OCI-LY3 (cell line): ENCODE measurements at regions not wholly inside any gene's neighbourhood (a gene's known extent, or its start where the extent isn't known, plus 50 kb on each side); places are given as distances from the start of the nearest gene placed in this dataset.

ENCODE experiments used
- CTCF ChIP-seq: fragments of 200-600, 300-600 bp; sonication (generic); IDR thresholded peaks from 2 replicates; pipeline ENCODE4 v1.5.1; 2014; ENCODE audit warnings: antibody characterized with exemption, low read length, low read depth
- EZH2phosphoT487 ChIP-seq: fragments of 200-600 bp; shearing (Covaris generic); IDR thresholded peaks from 2 replicates; pipeline ENCODE4 v1.6.1; 2018; ENCODE audit warnings: antibody characterized with exemption, mixed run types, low read depth

GRCh38 chr13:73850104-73850873, 283.9 kb downstream of the KLF12 start:
- TF ChIP-seq CTCF (no peak), EZH2phosphoT487 (no peak)
